WTC11 (cell line): ENCODE measurements at regions not wholly inside any gene's neighbourhood (a gene's known extent, or its start where the extent isn't known, plus 50 kb on each side); places are given as distances from the start of the nearest gene placed in this dataset.

ENCODE experiments used
- ATAC-seq: fragments of 200-7000 bp; cut with Tn5 transposase; 2 replicates; pipeline ENCODE4 v1.10.0; 2021; ENCODE audit warnings: mild to moderate bottlenecking, moderate library complexity
- CTCF ChIA-PET: fragments of 300-600 bp; sonication (Branson Sonifier 250); formaldehyde crosslinking; loops from one replicate; lab custom pipeline; 2021; ENCODE audit warnings: antibody characterized with exemption; lab: Charles Lee
- POLR2A ChIA-PET: fragments of 350-600 bp; sonication (Branson Sonifier 250); formaldehyde crosslinking; loops from one replicate; lab custom pipeline; 2021; ENCODE audit warnings: antibody characterized with exemption; lab: Charles Lee
- DNase-seq: peaks from one replicate; pipeline ENCODE4 v3.0.0; 2021; ENCODE audit warnings: low spot score
- H3K27ac Mint-ChIP-seq: 2 replicates; pipeline ENCODE4 v1.8.0; 2021; ENCODE audit warnings: mixed read lengths
- H3K27me3 Mint-ChIP-seq: 2 replicates; pipeline ENCODE4 v1.8.0; 2021; ENCODE audit warnings: low read depth, mild to moderate bottlenecking, moderate library complexity, mixed read lengths
- H3K36me3 Mint-ChIP-seq: 2 replicates; pipeline ENCODE4 v1.8.0; 2021; ENCODE audit warnings: mixed read lengths
- H3K4me1 Mint-ChIP-seq: 2 replicates; pipeline ENCODE4 v1.8.0; 2022; ENCODE audit warnings: mixed read lengths
- H3K4me3 Mint-ChIP-seq: 2 replicates; pipeline ENCODE4 v1.8.0; 2021; ENCODE audit warnings: mild to moderate bottlenecking, moderate library complexity, mixed read lengths
- H3K9me3 Mint-ChIP-seq: 2 replicates; pipeline ENCODE4 v1.8.0; 2021; ENCODE audit warnings: mixed read lengths
- CREB1 ChIP-seq: sonication (generic); formaldehyde crosslinking; IDR thresholded peaks from 2 replicates; pipeline ENCODE4 v1.8.0; 2023; ENCODE audit warnings: mild to moderate bottlenecking, missing genetic modification reagents
- ELF4 ChIP-seq: sonication (generic); formaldehyde crosslinking; IDR thresholded peaks from 2 replicates; pipeline ENCODE4 v1.8.1; 2022; ENCODE audit warnings: low read depth, mild to moderate bottlenecking, moderate library complexity, missing genetic modification reagents
- EMX1 ChIP-seq: fragments of 250-450 bp; sonication (Bioruptor Pico); IDR thresholded peaks from 2 replicates; pipeline ENCODE4 v1.8.0; 2021; ENCODE audit warnings: mild to moderate bottlenecking
- FOXJ3 ChIP-seq: sonication (generic); formaldehyde crosslinking; IDR thresholded peaks from 2 replicates; pipeline ENCODE4 v1.9.0; 2021; ENCODE audit warnings: missing genetic modification reagents, mild to moderate bottlenecking, borderline replicate concordance
- IRF1 ChIP-seq: sonication (generic); formaldehyde crosslinking; IDR thresholded peaks from 2 replicates; pipeline ENCODE4 v1.8.0; 2023; ENCODE audit warnings: missing genetic modification reagents
- NFATC4 ChIP-seq: fragments of 250-450 bp; sonication (Bioruptor Pico); IDR thresholded peaks from 2 replicates; pipeline ENCODE4 v1.9.0; 2021; ENCODE audit warnings: mild to moderate bottlenecking
- NR3C1 ChIP-seq: sonication (generic); formaldehyde crosslinking; conservative IDR thresholded peaks from 2 replicates; pipeline ENCODE4 v1.8.1; 2023; ENCODE audit warnings: low read depth, mild to moderate bottlenecking, missing genetic modification reagents
- SMAD4 ChIP-seq: sonication (generic); formaldehyde crosslinking; IDR thresholded peaks from 2 replicates; pipeline ENCODE4 v1.8.0; 2022; ENCODE audit warnings: mild to moderate bottlenecking, missing genetic modification reagents
- ZNF232 ChIP-seq: sonication (generic); formaldehyde crosslinking; IDR thresholded peaks from 2 replicates; pipeline ENCODE4 v1.8.0; 2022; ENCODE audit warnings: mild to moderate bottlenecking, missing genetic modification reagents
- ZNF416 ChIP-seq: fragments of 250-450 bp; sonication (Bioruptor Pico); IDR thresholded peaks from 2 replicates; pipeline ENCODE4 v1.9.0; 2021; ENCODE audit warnings: mild to moderate bottlenecking, inconsistent platforms
- ZNF425 ChIP-seq: fragments of 250-450 bp; sonication (Bioruptor Pico); conservative IDR thresholded peaks from 2 replicates; pipeline ENCODE4 v1.9.0; 2021; ENCODE audit warnings: mild to moderate bottlenecking
- TF ChIP-seq, protein P1 (sequence below): fragments of 250-450 bp; sonication (Bioruptor Pico); IDR thresholded peaks from 2 replicates; pipeline ENCODE4 v2.1.2; 2022; ENCODE audit warnings: mild to moderate bottlenecking, moderate library complexity
- TF ChIP-seq, protein P2 (sequence below): sonication (generic); formaldehyde crosslinking; conservative IDR thresholded peaks from 2 replicates; pipeline ENCODE4 v1.8.1; 2023; ENCODE audit warnings: mild to moderate bottlenecking, low read depth, missing genetic modification reagents, moderate library complexity
- TF ChIP-seq, protein P3 (sequence below): sonication (generic); formaldehyde crosslinking; IDR thresholded peaks from 2 replicates; pipeline ENCODE4 v1.8.1; 2023; ENCODE audit warnings: mild to moderate bottlenecking, missing genetic modification reagents, moderate library complexity

DNA sequence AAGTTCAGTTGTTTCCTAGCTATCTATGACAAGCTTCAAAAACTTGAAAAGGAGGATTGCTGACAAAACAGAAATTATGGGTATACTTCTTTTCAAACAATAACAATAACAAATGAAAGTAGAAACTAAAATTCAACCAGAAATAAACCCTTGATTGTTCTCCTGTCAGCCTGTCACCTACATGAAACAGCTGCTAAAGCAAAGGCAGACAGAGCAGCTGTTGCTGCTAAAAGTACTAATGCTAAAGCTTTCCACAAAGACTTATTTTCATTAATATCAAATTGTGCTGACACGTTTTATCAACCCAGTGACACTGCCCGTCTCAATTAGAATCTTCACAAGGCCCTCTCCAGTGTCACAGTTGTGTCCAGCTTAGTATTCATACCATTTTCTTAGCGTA, 533.2 kb upstream of the GBE1 start:
- TF ChIP-seq NFATC4 (CRISPR knock-in tag) (no peak), FOXJ3 (CRISPR knock-in tag) (no peak)
- TF ChIP-seq, protein P1, sequence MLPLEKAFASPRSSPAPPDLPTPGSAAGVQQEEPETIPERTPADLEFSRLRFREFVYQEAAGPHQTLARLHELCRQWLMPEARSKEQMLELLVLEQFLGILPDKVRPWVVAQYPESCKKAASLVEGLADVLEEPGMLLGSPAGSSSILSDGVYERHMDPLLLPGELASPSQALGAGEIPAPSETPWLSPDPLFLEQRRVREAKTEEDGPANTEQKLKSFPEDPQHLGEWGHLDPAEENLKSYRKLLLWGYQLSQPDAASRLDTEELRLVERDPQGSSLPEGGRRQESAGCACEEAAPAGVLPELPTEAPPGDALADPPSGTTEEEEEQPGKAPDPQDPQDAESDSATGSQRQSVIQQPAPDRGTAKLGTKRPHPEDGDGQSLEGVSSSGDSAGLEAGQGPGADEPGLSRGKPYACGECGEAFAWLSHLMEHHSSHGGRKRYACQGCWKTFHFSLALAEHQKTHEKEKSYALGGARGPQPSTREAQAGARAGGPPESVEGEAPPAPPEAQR (CRISPR knock-in tag), result no peak
- TF ChIP-seq, protein P2, sequence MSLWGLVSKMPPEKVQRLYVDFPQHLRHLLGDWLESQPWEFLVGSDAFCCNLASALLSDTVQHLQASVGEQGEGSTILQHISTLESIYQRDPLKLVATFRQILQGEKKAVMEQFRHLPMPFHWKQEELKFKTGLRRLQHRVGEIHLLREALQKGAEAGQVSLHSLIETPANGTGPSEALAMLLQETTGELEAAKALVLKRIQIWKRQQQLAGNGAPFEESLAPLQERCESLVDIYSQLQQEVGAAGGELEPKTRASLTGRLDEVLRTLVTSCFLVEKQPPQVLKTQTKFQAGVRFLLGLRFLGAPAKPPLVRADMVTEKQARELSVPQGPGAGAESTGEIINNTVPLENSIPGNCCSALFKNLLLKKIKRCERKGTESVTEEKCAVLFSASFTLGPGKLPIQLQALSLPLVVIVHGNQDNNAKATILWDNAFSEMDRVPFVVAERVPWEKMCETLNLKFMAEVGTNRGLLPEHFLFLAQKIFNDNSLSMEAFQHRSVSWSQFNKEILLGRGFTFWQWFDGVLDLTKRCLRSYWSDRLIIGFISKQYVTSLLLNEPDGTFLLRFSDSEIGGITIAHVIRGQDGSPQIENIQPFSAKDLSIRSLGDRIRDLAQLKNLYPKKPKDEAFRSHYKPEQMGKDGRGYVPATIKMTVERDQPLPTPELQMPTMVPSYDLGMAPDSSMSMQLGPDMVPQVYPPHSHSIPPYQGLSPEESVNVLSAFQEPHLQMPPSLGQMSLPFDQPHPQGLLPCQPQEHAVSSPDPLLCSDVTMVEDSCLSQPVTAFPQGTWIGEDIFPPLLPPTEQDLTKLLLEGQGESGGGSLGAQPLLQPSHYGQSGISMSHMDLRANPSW (CRISPR knock-in tag), result no peak
- TF ChIP-seq, all 79 proteins: peak for 0
- Mint-ChIP-seq H3K36me3 (no peaks in the 10 kb centered on the region), H3K27ac (no peak overlapping the region), H3K4me1 (no peaks in the 10 kb centered on the region), H3K4me3 (no peak overlapping the region), H3K27me3 (peaks cover 1% of the 10 kb centered on the region; the same call in 1 of the 2 replicates), H3K9me3 (peaks cover 12% of the 10 kb centered on the region)
- ChIA-PET CTCF (interaction anchor here (1.0 kb wide), 1 partner anchor 35 kb away, joined by 3 read pairs; no protein-coding TSS in a partner anchor), POLR2A (no interaction called here)
- DNase-seq (no peak), ATAC-seq (no peak)

GRCh38 chr3:82293867-82294266, 532.4 kb upstream of the GBE1 start:
- TF ChIP-seq, protein P3, sequence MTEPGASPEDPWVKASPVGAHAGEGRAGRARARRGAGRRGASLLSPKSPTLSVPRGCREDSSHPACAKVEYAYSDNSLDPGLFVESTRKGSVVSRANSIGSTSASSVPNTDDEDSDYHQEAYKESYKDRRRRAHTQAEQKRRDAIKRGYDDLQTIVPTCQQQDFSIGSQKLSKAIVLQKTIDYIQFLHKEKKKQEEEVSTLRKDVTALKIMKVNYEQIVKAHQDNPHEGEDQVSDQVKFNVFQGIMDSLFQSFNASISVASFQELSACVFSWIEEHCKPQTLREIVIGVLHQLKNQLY (CRISPR knock-in tag), result no peak
- ChIA-PET CTCF (interaction anchor here (1.0 kb wide), 1 partner anchor 35 kb away, joined by 3 read pairs; no protein-coding TSS in a partner anchor), POLR2A (no interaction called here)
- peaks cover 8% of the 10 kb centered on the region; the same call in 1 of the 2 replicates for H3K9me3 Mint-ChIP-seq
- no peaks in the 10 kb centered on the region for H3K4me1 Mint-ChIP-seq
- no peak for DNase-seq
- no peaks in the 10 kb centered on the region for H3K27me3 Mint-ChIP-seq
- H3K36me3 Mint-ChIP-seq, result no peaks in the 10 kb centered on the region
- H3K4me3 Mint-ChIP-seq, result no peak overlapping the region
- no peak for ATAC-seq
- H3K27ac Mint-ChIP-seq, result no peak overlapping the region

- Mint-ChIP-seq H3K4me1 (no peaks in the 10 kb centered on the region), H3K27me3 (no peaks in the 10 kb centered on the region), H3K27ac (no peak overlapping the region), H3K36me3 (no peaks in the 10 kb centered on the region), H3K9me3 (peaks cover 10% of the 10 kb centered on the region), H3K4me3 (no peak overlapping the region)
- CTCF ChIA-PET, result interaction anchor here (1.0 kb wide), 1 partner anchor 36 kb away, joined by 3 read pairs; no protein-coding TSS in a partner anchor
- no peak for DNase-seq
- no peak for ATAC-seq
- POLR2A ChIA-PET, result no interaction called here
- TF ChIP-seq ELF4 (CRISPR knock-in tag), result no peak
- TF ChIP-seq ZNF416 (CRISPR knock-in tag), result no peak
- TF ChIP-seq EMX1 (CRISPR knock-in tag), result no peak
- TF ChIP-seq CREB1 (CRISPR knock-in tag), result no peak
- no peak for TF ChIP-seq NR3C1 (CRISPR knock-in tag)
Observed at GRCh38 chr3:82293435-82293834, 532.0 kb upstream of the GBE1 start.

- ChIA-PET POLR2A (no interaction called here), CTCF (no interaction called here)
- Mint-ChIP-seq H3K27me3 (no peaks in the 10 kb centered on the region), H3K36me3 (no peaks in the 10 kb centered on the region), H3K4me1 (no peaks in the 10 kb centered on the region), H3K27ac (no peak overlapping the region), H3K4me3 (no peak overlapping the region), H3K9me3 (peaks cover 14% of the 10 kb centered on the region)
- DNase-seq (no peak), ATAC-seq (no peak)
- no peak for TF ChIP-seq IRF1 (CRISPR knock-in tag)
- TF ChIP-seq ZNF232 (CRISPR knock-in tag), result no peak
- no peak for TF ChIP-seq ZNF425 (CRISPR knock-in tag)
- TF ChIP-seq SMAD4, result no peak
- TF ChIP-seq, protein P2 (CRISPR knock-in tag), result no peak
Observed at GRCh38 chr3:82287562-82287961, 526.1 kb upstream of the GBE1 start.
